ENCODE measurements at regions not wholly inside any gene's neighbourhood (a gene's known extent, or its start where the extent isn't known, plus 50 kb on each side); places are given as distances from the start of the nearest gene placed in this dataset.

GRCh38 chr22:48934446-48934845, 893.2 kb downstream of the BRD1 start:
- POLR2A ChIA-PET (ENCODE audit: unreplicated experiment) = no interaction called here
- CTCF ChIA-PET = interaction anchor here (0.6 kb wide), 1 partner anchor 29 kb away, joined by 3 read pairs; no protein-coding TSS in a partner anchor

More at GRCh38 chr22:48934446-48934845, 893.2 kb downstream of the BRD1 start:
- no peak overlapping the region for H2AFZ ChIP-seq (replicated peaks; ENCODE audit: low read length, poor library complexity)
- H3K79me1 ChIP-seq (ENCODE audit: low read depth in 1 of 2, low read length in 2 of 2) = no peaks in the 10 kb centered on the region
- no peak overlapping the region for H3K56ac ChIP-seq (ENCODE audit: extremely low read depth, insufficient read depth, low read length)
- H3K27ac ChIP-seq (ENCODE audit: insufficient read depth, low read length) = no peak overlapping the region
- no peaks in the 10 kb centered on the region for H4K20me1 ChIP-seq (ENCODE audit: insufficient read depth, low read length)
- in situ Hi-C loops (cut with MboI; ENCODE audit: low sequenced_read_pairs) (no loop called here), dilution Hi-C loops (cut with HindIII; ENCODE audit: low sequenced_read_pairs, unreplicated experiment) (no loop called here), intact Hi-C loops (cut with micrococcal nuclease) (no loop called here)
- H4K91ac ChIP-seq (ENCODE audit: insufficient read depth, low read depth, low read length) = no peak overlapping the region
- no peak for ATAC-seq (ENCODE audit: low read depth)
- no peak overlapping the region for H2AK9ac ChIP-seq (replicated peaks; ENCODE audit: low read depth, low read length, poor library complexity)
- no peaks in the 10 kb centered on the region for H3K36me3 ChIP-seq (ENCODE audit: control insufficient read depth, insufficient read depth, low read length)
- no peak overlapping the region for H2BK120ac ChIP-seq (ENCODE audit: low read depth, low read length)
- H3K4me2 ChIP-seq (ENCODE audit: low read depth, low read length) = no peak overlapping the region
- no peak for DNase-seq
- TF ChIP-seq NFE2L2 (IDR thresholded peaks at IDR 0.05; ENCODE audit: low read depth, low read length) (no peak), ELK1 (IDR thresholded peaks at IDR 0.05; ENCODE audit: borderline replicate concordance, low read depth, low read length) (no peak), MAFK (IDR thresholded peaks at IDR 0.05; ENCODE audit: low read depth, low read length) (no peak), CEBPB (IDR thresholded peaks at IDR 0.05; ENCODE audit: low read depth, low read length) (no peak), MAZ (IDR thresholded peaks at IDR 0.05; ENCODE audit: borderline replicate concordance, low read depth, low read length) (no peak), SMC3 (IDR thresholded peaks at IDR 0.05; ENCODE audit: low read depth, low read length) (no peak), BHLHE40 (IDR thresholded peaks at IDR 0.05; ENCODE audit: low read depth, low read length) (no peak), RAD21 (IDR thresholded peaks at IDR 0.05; ENCODE audit: low read length) (no peak), CHD1 (IDR thresholded peaks at IDR 0.05; ENCODE audit: low read depth, low read length) (no peak), CTCF (conservative IDR thresholded peaks at IDR 0.05; ENCODE audit: low read depth, low read length) (no peak), RCOR1 (IDR thresholded peaks at IDR 0.05; ENCODE audit: insufficient replicate concordance, low read length) (no peak)
- H3K4me1 ChIP-seq (ENCODE audit: control insufficient read depth, insufficient read depth, low read length) = no peaks in the 10 kb centered on the region
- H3K23ac ChIP-seq (ENCODE audit: low read depth, low read length) = no peak overlapping the region
- BruUV-seq (replicated peaks) = no TSS peak
- no peak overlapping the region for H2BK15ac ChIP-seq (ENCODE audit: low read depth, low read length)
- H4K8ac ChIP-seq (ENCODE audit: low read depth in 2 of 2, low read length in 2 of 2) = no peak overlapping the region
- no peak overlapping the region for H3K4me3 ChIP-seq (ENCODE audit: insufficient read depth, low read depth, low read length)
- H3K27me3 ChIP-seq (ENCODE audit: control insufficient read depth, insufficient read depth, low read length) = no peaks in the 10 kb centered on the region
- H3K9me1 ChIP-seq (ENCODE audit: insufficient read depth, low read length) = no peaks in the 10 kb centered on the region
- no peak overlapping the region for H3K9ac ChIP-seq (ENCODE audit: low read depth, low read length)
- no peak overlapping the region for H2BK5ac ChIP-seq (ENCODE audit: low read depth, low read length, poor library complexity, severe bottlenecking)
- H2BK20ac ChIP-seq (ENCODE audit: low read depth, low read length) = no peak overlapping the region
- H3K9me3 ChIP-seq (ENCODE audit: control insufficient read depth, insufficient read depth, low read length) = peaks cover 23% of the 10 kb centered on the region
- H4K5ac ChIP-seq (ENCODE audit: low read depth, low read length) = no peak overlapping the region
- WGBS, 2 experiments (ENCODE audit: extremely low coverage in 2 of 2, insufficient read length in 1 of 2) = no CpG with 5 or more reads among the region's 1 CpG
- H2AK5ac ChIP-seq (ENCODE audit: low read depth, low read length) = no peak overlapping the region
- no peak overlapping the region for H3K18ac ChIP-seq (ENCODE audit: low read depth, low read length)
- no peak overlapping the region for H3K14ac ChIP-seq (replicated peaks; ENCODE audit: low read depth, low read length)
- no peak overlapping the region for H3K4ac ChIP-seq (ENCODE audit: low read depth, low read length)

All from IMR-90 (cell line).